ENCODE measurements at regions not wholly inside any gene's neighbourhood (a gene's known extent, or its start where the extent isn't known, plus 50 kb on each side); places are given as distances from the start of the nearest gene placed in this dataset.

DNA sequence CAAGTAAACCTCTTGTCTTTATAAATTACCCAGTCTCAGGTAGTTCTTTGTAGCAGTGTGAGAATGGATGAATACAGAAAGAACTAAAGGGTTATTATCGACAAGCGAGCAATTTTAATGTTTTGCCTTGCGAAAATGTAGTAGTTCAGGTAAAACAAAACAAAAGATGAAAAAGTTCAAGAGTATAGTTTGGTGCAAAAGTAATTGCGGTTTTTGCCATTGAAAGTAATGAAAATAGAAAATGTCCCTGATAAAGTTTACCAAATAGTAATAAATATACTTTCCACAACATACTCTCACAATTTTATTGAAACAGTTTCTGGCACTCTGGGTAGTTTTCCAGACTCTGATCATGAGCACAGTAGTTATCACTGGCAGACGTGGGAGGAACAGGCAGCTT is 71.9 kb upstream of the SLC35B3 start:
- ATAC-seq (no peak), DNase-seq (ENCODE audit: low spot score in 2 of 2) (no peak)
- H3K36me3 Mint-ChIP-seq: peaks cover 0 to 4% of the 10 kb centered on the region in 2 donors
- H3K27ac Mint-ChIP-seq: no peak overlapping the region
- H3K9me3 Mint-ChIP-seq: peaks cover 0 to 3% of the 10 kb centered on the region in 2 donors

DNA sequence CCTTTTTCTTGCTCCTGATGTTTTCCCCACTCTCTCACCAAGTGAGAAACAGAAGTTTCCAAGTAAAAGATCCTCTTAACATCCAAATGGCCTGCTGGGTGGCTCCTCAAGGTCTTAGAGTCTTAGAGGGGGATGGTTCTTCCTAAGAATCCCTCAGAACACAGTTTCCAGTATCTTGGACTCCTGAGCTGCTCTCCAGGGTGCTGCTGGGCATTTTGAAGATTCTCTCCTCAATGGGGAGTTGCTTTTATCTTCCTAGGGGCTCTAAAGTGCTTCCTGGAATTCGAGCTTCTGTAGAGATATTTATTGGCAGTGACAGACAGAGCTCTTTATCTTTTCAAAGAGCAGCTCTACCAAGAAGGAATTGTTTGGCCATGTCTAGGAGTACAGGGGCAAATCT is 70.8 kb upstream of the SLC35B3 start:
- DNase-seq (ENCODE audit: low spot score in 2 of 2): no peak
- Mint-ChIP-seq H3K9me3 (peaks cover 0 to 3% of the 10 kb centered on the region in 2 donors), H3K27ac (no peak overlapping the region), H3K36me3 (peaks cover 0 to 4% of the 10 kb centered on the region in 2 donors)
- ATAC-seq: no peak

DNA sequence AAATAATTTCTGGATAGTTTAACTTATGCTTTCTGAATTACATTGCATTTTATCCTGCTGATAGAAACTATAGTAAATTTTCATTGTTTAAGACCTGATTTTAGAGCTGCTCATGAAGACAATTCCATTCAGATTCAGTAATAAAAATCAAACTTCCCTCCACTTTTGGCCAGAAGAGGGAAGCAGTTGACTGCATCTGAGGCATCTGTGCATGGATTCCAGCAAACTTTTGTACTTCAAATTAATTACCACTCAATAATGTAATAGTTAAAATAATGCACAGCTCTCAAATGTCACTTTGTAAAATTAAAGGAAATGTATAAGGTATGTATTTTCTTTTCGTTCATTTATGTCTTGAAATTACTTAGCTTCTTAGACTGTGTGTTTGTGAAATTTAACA is 64.2 kb upstream of the SLC35B3 start:
- Mint-ChIP-seq H3K9me3 (no peaks in the 10 kb centered on the region), H3K27ac (no peak overlapping the region), H3K36me3 (peaks cover 0 to 15% of the 10 kb centered on the region in 2 donors)
- DNase-seq (ENCODE audit: low spot score in 2 of 2) (no peak), ATAC-seq (no peak)

DNA sequence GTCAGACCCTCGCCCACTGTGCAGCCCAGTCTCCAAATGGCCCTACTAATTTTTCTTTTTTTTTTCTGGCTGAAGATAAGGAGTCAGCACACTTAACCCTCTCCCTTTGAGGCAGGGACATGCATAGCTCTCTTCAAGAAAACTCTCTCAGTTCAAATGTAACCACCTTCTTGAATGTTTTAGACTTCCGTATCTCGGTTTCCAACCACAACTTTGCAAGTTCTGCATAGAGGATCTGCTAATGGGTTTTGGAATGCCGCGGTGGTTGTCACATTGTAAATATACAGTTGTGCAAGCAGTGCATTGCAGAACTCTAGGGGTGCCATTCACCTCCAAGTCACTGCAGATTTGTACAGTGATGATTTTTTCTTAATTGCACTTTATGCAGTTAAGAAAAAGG is 59.4 kb upstream of the SLC35B3 start:
- ATAC-seq: no peak
- DNase-seq (ENCODE audit: low spot score in 2 of 2): no peak
- H3K36me3 Mint-ChIP-seq: peaks cover 0 to 15% of the 10 kb centered on the region in 2 donors
- H3K27ac Mint-ChIP-seq: no peak overlapping the region
- no peaks in the 10 kb centered on the region for H3K9me3 Mint-ChIP-seq

DNA sequence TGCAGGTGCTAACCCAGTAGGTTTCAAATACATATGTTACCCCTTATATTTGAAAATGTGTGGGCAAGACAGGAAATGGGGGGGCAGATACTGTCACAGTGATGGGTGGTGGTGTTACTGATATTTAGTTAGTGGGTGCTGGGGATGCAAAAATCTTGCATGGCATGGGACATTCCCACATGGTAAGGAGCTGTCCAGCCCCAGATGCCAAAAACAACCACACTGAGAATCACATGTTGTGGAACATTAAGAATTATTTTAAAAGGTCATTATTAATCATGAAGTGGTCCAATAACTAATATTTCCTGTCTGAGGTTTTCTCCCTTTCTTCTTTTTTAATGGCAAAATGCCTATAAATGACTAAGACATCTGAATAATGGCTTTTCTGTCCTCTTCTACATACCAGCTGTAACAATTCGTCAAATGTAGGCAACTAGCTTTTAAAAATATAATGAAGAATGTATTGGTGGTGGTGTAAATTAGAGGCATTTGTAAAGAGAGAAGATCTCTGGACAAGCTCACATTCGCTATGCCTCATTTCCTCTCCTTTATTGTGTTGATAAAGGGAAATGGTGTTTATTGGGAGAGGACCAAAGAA is 57.3 kb upstream of the SLC35B3 start:
- Mint-ChIP-seq H3K9me3 (no peaks in the 10 kb centered on the region), H3K27ac (no peak overlapping the region), H3K36me3 (peaks cover 0 to 9% of the 10 kb centered on the region in 2 donors)
- no peak for ATAC-seq
- no peak for DNase-seq (ENCODE audit: low spot score in 2 of 2)

All from activated naive CD4-positive, alpha-beta T cell treated with anti-CD3 and anti-CD28 coated beads, Interleukin-2, amount 50 U/mL, for 72 hours (primary cell).